Stimulated activated CD8-positive, alpha-beta memory T cell treated with anti-CD3 and anti-CD28 coated beads, Interleukin-12 subunit alpha, Interleukin-12 subunit beta, amount 100 ng/mL, for 24 hours (primary cell): ENCODE measurements at regions not wholly inside any gene's neighbourhood (a gene's known extent, or its start where the extent isn't known, plus 50 kb on each side); places are given as distances from the start of the nearest gene placed in this dataset.

Source experiments
- DNase-seq: peaks from one replicate; pipeline ENCODE4 v3.0.0-alpha.2; 2020; ENCODE audit errors: extremely low read depth

GRCh38 chr11:112355726-112356125 lies 95.1 kb upstream of the PLET1 start:
- no peak for DNase-seq

GRCh38 chr11:112357488-112357887 lies 96.8 kb upstream of the PLET1 start:
- no peak for DNase-seq

GRCh38 chr11:112361396-112361795 lies 100.7 kb upstream of the PLET1 start:
- no peak for DNase-seq

- DNase-seq: no peak
These were observed 102.9 kb upstream of the PLET1 start for GRCh38 chr11:112363527-112363926.

GRCh38 chr11:112364962-112365481 lies 104.4 kb upstream of the PLET1 start:
- no peak for DNase-seq

GRCh38 chr11:112366012-112366411 lies 105.4 kb upstream of the PLET1 start:
- no peak for DNase-seq

GRCh38 chr11:112366777-112367176 lies 106.1 kb upstream of the PLET1 start:
- no peak for DNase-seq

- no peak for DNase-seq
These were observed 106.8 kb upstream of the PLET1 start for GRCh38 chr11:112367461-112367860.

GRCh38 chr11:112367895-112368294 lies 107.2 kb upstream of the PLET1 start:
- no peak for DNase-seq

- DNase-seq: no peak
These were observed 107.7 kb upstream of the PLET1 start for GRCh38 chr11:112368381-112368780.

GRCh38 chr11:112369374-112369773 lies 108.7 kb upstream of the PLET1 start:
- no peak for DNase-seq

GRCh38 chr11:112369916-112370315 lies 109.3 kb upstream of the PLET1 start:
- no peak for DNase-seq

- no peak for DNase-seq
These were observed 114.0 kb upstream of the PLET1 start for GRCh38 chr11:112374486-112375140.

- no peak for DNase-seq
These were observed 117.3 kb upstream of the PLET1 start for GRCh38 chr11:112377946-112378345.

GRCh38 chr11:112380464-112380863 lies 119.8 kb upstream of the PLET1 start:
- no peak for DNase-seq

- DNase-seq: no peak
These were observed 120.9 kb upstream of the PLET1 start for GRCh38 chr11:112381578-112381977.

- DNase-seq: no peak
These were observed 121.9 kb upstream of the PLET1 start for GRCh38 chr11:112382561-112382960.

GRCh38 chr11:112388496-112388895 lies 127.8 kb upstream of the PLET1 start:
- DNase-seq: no peak

GRCh38 chr11:112391086-112391485 lies 130.4 kb upstream of the PLET1 start:
- no peak for DNase-seq

GRCh38 chr11:112392904-112393303 lies 132.2 kb upstream of the PLET1 start:
- no peak for DNase-seq

GRCh38 chr11:112394304-112394703 lies 133.6 kb upstream of the PLET1 start:
- no peak for DNase-seq

- DNase-seq: no peak
These were observed 135.4 kb upstream of the PLET1 start for GRCh38 chr11:112396076-112396475.

- no peak for DNase-seq
These were observed 138.3 kb upstream of the PLET1 start for GRCh38 chr11:112398798-112399478.
